Hepatocyte (in vitro differentiated cells): ENCODE measurements at regions not wholly inside any gene's neighbourhood (a gene's known extent, or its start where the extent isn't known, plus 50 kb on each side); places are given as distances from the start of the nearest gene placed in this dataset.

Source experiments
- DNase-seq: peaks from one replicate; pipeline ENCODE4 v3.0.0-alpha.2; 2016; ENCODE audit warnings: low spot score
- H2AFZ ChIP-seq: fragments of 200-600 bp; sonication (generic); 2 replicates; pipeline ENCODE4 v1.6.0; 2016; ENCODE audit warnings: antibody characterized with exemption, mild to moderate bottlenecking
- H3K27ac ChIP-seq: fragments of 200-600 bp; sonication (generic); 2 replicates; pipeline ENCODE4 v1.5.1; 2016; ENCODE audit warnings: mild to moderate bottlenecking
- H3K27me3 ChIP-seq: fragments of 200-600 bp; sonication (generic); 2 replicates; pipeline ENCODE4 v1.6.1; 2016
- H3K36me3 ChIP-seq: fragments of 200-600 bp; sonication (generic); replicated peaks from 2 replicates; pipeline ENCODE4 v1.5.1; 2016; ENCODE audit warnings: low read depth; ENCODE audit not compliant: insufficient read depth
- H3K4me1 ChIP-seq: fragments of 200-600 bp; sonication (generic); 2 replicates; pipeline ENCODE4 v1.5.1; 2016; ENCODE audit warnings: mild to moderate bottlenecking, moderate library complexity; ENCODE audit not compliant: insufficient read depth
- H3K4me2 ChIP-seq: fragments of 200-600 bp; sonication (generic); 2 replicates; pipeline ENCODE4 v1.6.0; 2016
- H3K4me3 ChIP-seq: fragments of 200-600 bp; sonication (generic); 2 replicates; pipeline ENCODE4 v1.5.1; 2016; ENCODE audit warnings: mild to moderate bottlenecking
- H3K79me2 ChIP-seq: fragments of 200-600 bp; sonication (generic); 2 replicates; pipeline ENCODE4 v1.6.0; 2017; ENCODE audit warnings: mild to moderate bottlenecking
- H3K9me2 ChIP-seq: fragments of 200-600 bp; sonication (generic); replicated peaks from 2 replicates; pipeline ENCODE4 v1.6.0; 2017; ENCODE audit warnings: mild to moderate bottlenecking; ENCODE audit not compliant: insufficient read depth
- H3K9me3 ChIP-seq: fragments of 200-600 bp; sonication (generic); 2 replicates; pipeline ENCODE4 v1.5.1; 2016; ENCODE audit warnings: low read depth, mild to moderate bottlenecking
- H4K20me1 ChIP-seq: fragments of 200-600 bp; sonication (generic); 2 replicates; pipeline ENCODE4 v1.6.0; 2016; ENCODE audit warnings: mild to moderate bottlenecking; ENCODE audit not compliant: insufficient read depth, poor library complexity, severe bottlenecking
- EZH2 ChIP-seq: fragments of 200-600 bp; sonication (generic); IDR thresholded peaks from 2 replicates; pipeline ENCODE4 v1.6.1; 2016; ENCODE audit warnings: antibody characterized with exemption, mild to moderate bottlenecking, borderline replicate concordance
- EZH2phosphoT487 ChIP-seq: fragments of 200-600 bp; sonication (generic); IDR thresholded peaks from one replicate; pipeline ENCODE4 v1.6.1; 2018; ENCODE audit warnings: antibody characterized with exemption, mild to moderate bottlenecking, low read depth, moderate library complexity; ENCODE audit not compliant: unreplicated experiment, severe bottlenecking
- WGBS: methylation state at CpG from one replicate; pipeline ENCODE4 v1.1.6; 2016; ENCODE audit warnings: low lambda C conversion rate; ENCODE audit errors: missing lambda C conversion rate; 5-methylcytosine and 5-hydroxymethylcytosine counted together
- TF ChIP-seq, protein P1 (sequence below): fragments of 200-600 bp; sonication (generic); IDR thresholded peaks from 2 replicates; pipeline ENCODE4 v1.5.1; 2016; ENCODE audit warnings: antibody characterized with exemption, mild to moderate bottlenecking; ENCODE audit not compliant: poor library complexity

- Histone ChIP-seq H3K27ac (peak overlapping the region; percentile 26), H3K4me1 (peaks cover 10% of the 10 kb centered on the region), H3K4me3 (no peak overlapping the region), H4K20me1 (no peaks in the 10 kb centered on the region), H3K9me3 (no peaks in the 10 kb centered on the region), H2AFZ (no peak overlapping the region), H3K27me3 (no peaks in the 10 kb centered on the region), H3K4me2 (peak overlapping the region; percentile 16), H3K79me2 (no peaks in the 10 kb centered on the region), H3K36me3 (no peaks in the 10 kb centered on the region), H3K9me2 (no peaks in the 10 kb centered on the region)
- DNase-seq, result no peak
- no peak for TF ChIP-seq EZH2
- TF ChIP-seq EZH2phosphoT487, result no peak
- TF ChIP-seq, protein P1, sequence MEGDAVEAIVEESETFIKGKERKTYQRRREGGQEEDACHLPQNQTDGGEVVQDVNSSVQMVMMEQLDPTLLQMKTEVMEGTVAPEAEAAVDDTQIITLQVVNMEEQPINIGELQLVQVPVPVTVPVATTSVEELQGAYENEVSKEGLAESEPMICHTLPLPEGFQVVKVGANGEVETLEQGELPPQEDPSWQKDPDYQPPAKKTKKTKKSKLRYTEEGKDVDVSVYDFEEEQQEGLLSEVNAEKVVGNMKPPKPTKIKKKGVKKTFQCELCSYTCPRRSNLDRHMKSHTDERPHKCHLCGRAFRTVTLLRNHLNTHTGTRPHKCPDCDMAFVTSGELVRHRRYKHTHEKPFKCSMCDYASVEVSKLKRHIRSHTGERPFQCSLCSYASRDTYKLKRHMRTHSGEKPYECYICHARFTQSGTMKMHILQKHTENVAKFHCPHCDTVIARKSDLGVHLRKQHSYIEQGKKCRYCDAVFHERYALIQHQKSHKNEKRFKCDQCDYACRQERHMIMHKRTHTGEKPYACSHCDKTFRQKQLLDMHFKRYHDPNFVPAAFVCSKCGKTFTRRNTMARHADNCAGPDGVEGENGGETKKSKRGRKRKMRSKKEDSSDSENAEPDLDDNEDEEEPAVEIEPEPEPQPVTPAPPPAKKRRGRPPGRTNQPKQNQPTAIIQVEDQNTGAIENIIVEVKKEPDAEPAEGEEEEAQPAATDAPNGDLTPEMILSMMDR, result no peak
- 76% methylated on average over 3 of the region's 3 CpGs for WGBS
Observed at GRCh38 chr15:46525984-46526725, 891.3 kb downstream of the SQOR start.

GRCh38 chr15:46526726-46527110 lies 891.9 kb downstream of the SQOR start:
- WGBS, result 93% methylated on average over 1 of the region's 1 CpG
- no peaks in the 10 kb centered on the region for H4K20me1 ChIP-seq
- H3K4me3 ChIP-seq, result no peak overlapping the region
- no peaks in the 10 kb centered on the region for H3K79me2 ChIP-seq
- peak overlapping the region; percentile 16 for H3K4me2 ChIP-seq
- H3K4me1 ChIP-seq, result peaks cover 10% of the 10 kb centered on the region
- peak overlapping the region; percentile 26 for H3K27ac ChIP-seq
- no peaks in the 10 kb centered on the region for H3K9me2 ChIP-seq
- no peak overlapping the region for H2AFZ ChIP-seq
- DNase-seq, result no peak
- no peaks in the 10 kb centered on the region for H3K9me3 ChIP-seq
- H3K36me3 ChIP-seq, result no peaks in the 10 kb centered on the region
- no peaks in the 10 kb centered on the region for H3K27me3 ChIP-seq
- no peak for TF ChIP-seq EZH2phosphoT487
- TF ChIP-seq, protein P1, result no peak
- no peak for TF ChIP-seq EZH2

DNA sequence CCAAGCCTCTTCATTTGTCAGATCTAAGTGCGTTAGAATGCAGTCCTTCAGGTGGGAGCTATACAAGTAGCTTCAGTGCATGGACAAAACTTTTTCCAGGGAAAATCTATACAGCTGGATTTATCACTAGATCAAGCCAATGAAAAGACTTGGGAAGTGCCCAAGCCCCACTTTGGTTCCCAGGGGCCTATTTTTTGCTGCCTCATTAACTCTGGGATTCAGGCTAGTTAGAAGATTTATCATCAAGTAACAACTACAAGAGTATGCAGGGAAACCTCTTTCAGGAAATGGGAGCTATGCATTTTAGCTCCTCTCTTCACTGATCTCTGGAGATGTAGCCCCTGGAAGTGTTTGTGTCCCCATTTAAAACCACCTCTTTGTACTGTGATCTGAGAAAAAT lies 908.8 kb downstream of the SQOR start:
- no peak overlapping the region for H3K27ac ChIP-seq
- H2AFZ ChIP-seq, result no peak overlapping the region
- no peak for DNase-seq

More for the DNA sequence above, 908.8 kb downstream of the SQOR start:
- Histone ChIP-seq H3K36me3 (no peaks in the 10 kb centered on the region), H3K9me2 (no peaks in the 10 kb centered on the region), H3K4me3 (no peak overlapping the region), H3K79me2 (no peaks in the 10 kb centered on the region), H3K4me1 (no peaks in the 10 kb centered on the region), H3K4me2 (no peak overlapping the region), H4K20me1 (no peaks in the 10 kb centered on the region), H3K9me3 (peaks cover 5% of the 10 kb centered on the region), H3K27me3 (no peaks in the 10 kb centered on the region)
- WGBS, result 91% methylated on average over 1 of the region's 1 CpG
- TF ChIP-seq EZH2 (no peak), EZH2phosphoT487 (no peak)
- TF ChIP-seq, protein P1, result no peak
